Spleen (tissue), 11 donors: ENCODE measurements at regions not wholly inside any gene's neighbourhood (a gene's known extent, or its start where the extent isn't known, plus 50 kb on each side); places are given as distances from the start of the nearest gene placed in this dataset.

Experiments
- DNase-seq: peaks from one replicate; pipeline ENCODE4 v3.0.0-alpha.2; 2020
- H3K27ac ChIP-seq, 8 donors: fragments of 200-600 bp; sonication (generic) in 7 of 8; 1 replicate in 4 of 8; 2 replicates in 4 of 8; pipeline versions ENCODE4 v1.5.0 to v1.8.0; 2016 to 2021; ENCODE audit warnings: inconsistent platforms in 4 of 8, mild to moderate bottlenecking in 4 of 8, moderate library complexity in 1 of 8
- H3K27me3 ChIP-seq, 7 donors: fragments of 200-600 bp; sonication (generic) in 6 of 7; replicated peaks in 1 of 7; 1 replicate in 4 of 7; 2 replicates in 3 of 7; pipeline versions ENCODE4 v1.5.0 to v1.8.0; 2016 to 2021; ENCODE audit warnings: inconsistent platforms in 3 of 7, mild to moderate bottlenecking in 1 of 7
- H3K36me3 ChIP-seq, 6 donors: fragments of 200-600 bp; sonication (generic) in 5 of 6; 1 replicate in 4 of 6; 2 replicates in 2 of 6; pipeline versions ENCODE4 v1.5.0 to v1.8.0; 2016 to 2021; ENCODE audit warnings: inconsistent platforms in 2 of 6
- H3K4me1 ChIP-seq, 6 donors: fragments of 200-600 bp; sonication (generic) in 5 of 6; 1 replicate in 3 of 6; 2 replicates in 3 of 6; pipeline versions ENCODE4 v1.5.0 to v1.8.0; 2016 to 2021; ENCODE audit warnings: inconsistent platforms in 3 of 6
- H3K4me3 ChIP-seq, 8 donors: fragments of 200-600 bp; sonication (generic) in 7 of 8; 1 replicate in 4 of 8; 2 replicates in 4 of 8; pipeline versions ENCODE4 v1.5.0 to v1.8.0; 2016 to 2021; ENCODE audit warnings: inconsistent platforms in 4 of 8, mild to moderate bottlenecking in 4 of 8, moderate library complexity in 2 of 8
- H3K9me3 ChIP-seq, 8 donors: fragments of 200-600 bp; sonication (generic) in 7 of 8; 1 replicate in 4 of 8; 2 replicates in 4 of 8; pipeline versions ENCODE4 v1.5.0 to v1.8.0; 2016 to 2021; ENCODE audit warnings: inconsistent platforms in 4 of 8
- CTCF ChIP-seq, 11 experiments: fragments of 200-600 bp in 7 of 11; fragments of 450-650 bp in 4 of 11; sonication (generic) in 4 of 11; IDR thresholded peaks in 8 of 11; conservative IDR thresholded peaks in 3 of 11; 1 replicate in 7 of 11; 2 replicates in 4 of 11; pipeline versions ENCODE4 v1.4.0 to v1.8.0; 2016 to 2021; ENCODE audit warnings: antibody characterized with exemption in 11 of 11, inconsistent platforms in 4 of 11, mild to moderate bottlenecking in 1 of 11
- POLR2A ChIP-seq, 3 donors: fragments of 450-650 bp; IDR thresholded peaks; one replicate each; pipeline ENCODE4 v1.5.1; 2017; ENCODE audit warnings: antibody characterized with exemption in 3 of 3, mild to moderate bottlenecking in 1 of 3
- POLR2AphosphoS5 ChIP-seq, 3 donors: sonication (generic); formaldehyde crosslinking; IDR thresholded peaks; one replicate each; pipeline ENCODE4 v1.5.1; 2017; ENCODE audit warnings: antibody characterized with exemption in 3 of 3
- WGBS, 5 donors: extraction: QIAGEN DNeasy Blood & Tissue Kit in 3 of 5; methylation state at CpG; one replicate each; pipeline versions ENCODE4 v1.1.5 to v1.1.7; 2013 to 2018; 5-methylcytosine and 5-hydroxymethylcytosine counted together
- intact Hi-C: fragments of 100-400 bp; cut with DNase I; formaldehyde crosslinking; loops from one replicate; pipeline ENCODE4 v1.15.0; 2023; ENCODE audit warnings: low total_unique reads
- donor health status: healthy with polysubstance abuse.
- donor health status: DM: no; HTN: no; CAD: no; lungs with moderate emphysema.
- donor health status: DM: no; HTN: no; CAD: no.
- donor health status: Bipolar disorder and iron deficiency.
- donor health status: healthy.
- donor health status: DM: no; HTN: no; CAD: no.
- donor health status: DM: yes; HTN: yes; CAD: no.

- no peaks in the 10 kb centered on the region for H3K4me1 ChIP-seq
- intact Hi-C loops = no loop called here
- peaks cover 3 to 23% (median 19%) of the 10 kb centered on the region in 8 donors for H3K9me3 ChIP-seq
- H3K27me3 ChIP-seq = no peaks in the 10 kb centered on the region
- WGBS, 5 donors = 82 to 95% (median 88%) methylated on average over 1 of the region's 1 CpG
- no peaks in the 10 kb centered on the region for H3K36me3 ChIP-seq
- no peak for TF ChIP-seq POLR2A (IDR thresholded peaks at IDR 0.05)
- no peak for TF ChIP-seq POLR2AphosphoS5 (IDR thresholded peaks at IDR 0.05)
- no peak for TF ChIP-seq CTCF (IDR thresholded peaks at IDR 0.05 in 8 of 11, conservative IDR thresholded peaks at IDR 0.05 in 3 of 11)
- no peak overlapping the region for H3K4me3 ChIP-seq
- no peak for DNase-seq
- no peak overlapping the region for H3K27ac ChIP-seq
Measured at GRCh38 chr11:128089962-128090361, 497.4 kb downstream of the ETS1 start.

- no peaks in the 10 kb centered on the region for H3K36me3 ChIP-seq
- no peak for TF ChIP-seq POLR2AphosphoS5 (IDR thresholded peaks at IDR 0.05)
- no peak for TF ChIP-seq POLR2A (IDR thresholded peaks at IDR 0.05)
- no peak for TF ChIP-seq CTCF (IDR thresholded peaks at IDR 0.05 in 8 of 11, conservative IDR thresholded peaks at IDR 0.05 in 3 of 11)
- DNase-seq = no peak
- no peaks in the 10 kb centered on the region for H3K4me1 ChIP-seq
- intact Hi-C loops = no loop called here
- no peak overlapping the region for H3K27ac ChIP-seq
- H3K27me3 ChIP-seq = no peaks in the 10 kb centered on the region
- H3K4me3 ChIP-seq = no peak overlapping the region
- peaks cover 3 to 25% (median 20%) of the 10 kb centered on the region in 8 donors for H3K9me3 ChIP-seq
- 88 to 96% (median 93%) methylated on average over 2 of the region's 2 CpGs for WGBS, 5 donors
Measured at GRCh38 chr11:128086794-128087193, 500.6 kb downstream of the ETS1 start.

- Histone ChIP-seq H3K4me3 (no peak overlapping the region), H3K27ac (no peak overlapping the region), H3K36me3 (no peaks in the 10 kb centered on the region), H3K27me3 (no peaks in the 10 kb centered on the region), H3K9me3 (peaks cover 3 to 20% (median 15%) of the 10 kb centered on the region in 8 donors), H3K4me1 (no peaks in the 10 kb centered on the region)
- no peak for DNase-seq
- TF ChIP-seq CTCF (IDR thresholded peaks at IDR 0.05 in 8 of 11, conservative IDR thresholded peaks at IDR 0.05 in 3 of 11) = no peak
- TF ChIP-seq POLR2A (IDR thresholded peaks at IDR 0.05) = no peak
- no peak for TF ChIP-seq POLR2AphosphoS5 (IDR thresholded peaks at IDR 0.05)
- intact Hi-C loops = no loop called here
- WGBS, 5 donors = 0 to 57% (median 0%) methylated on average over 1 of the region's 1 CpG
Measured at GRCh38 chr11:128085276-128085675, 502.1 kb downstream of the ETS1 start.

GRCh38 chr11:128082574-128082973 lies 504.8 kb downstream of the ETS1 start:
- WGBS, 5 donors = 88 to 96% (median 92%) methylated on average over 2 of the region's 2 CpGs
- intact Hi-C loops = no loop called here
- Histone ChIP-seq H3K4me1 (no peaks in the 10 kb centered on the region), H3K27me3 (no peaks in the 10 kb centered on the region), H3K27ac (no peak overlapping the region), H3K36me3 (no peaks in the 10 kb centered on the region), H3K4me3 (no peak overlapping the region), H3K9me3 (peaks cover 0 to 7% (median 0%) of the 10 kb centered on the region in 8 donors)
- TF ChIP-seq POLR2AphosphoS5 (IDR thresholded peaks at IDR 0.05) (no peak), CTCF (IDR thresholded peaks at IDR 0.05 in 8 of 11, conservative IDR thresholded peaks at IDR 0.05 in 3 of 11) (no peak), POLR2A (IDR thresholded peaks at IDR 0.05) (no peak)
- no peak for DNase-seq
